Kidney tubule cell (primary cell): ENCODE measurements at regions not wholly inside any gene's neighbourhood (a gene's known extent, or its start where the extent isn't known, plus 50 kb on each side); places are given as distances from the start of the nearest gene placed in this dataset.

Experiments
- DNase-seq: peaks from one replicate; pipeline ENCODE4 v3.0.0-alpha.2; 2018; ENCODE audit warnings: low spot score

DNA sequence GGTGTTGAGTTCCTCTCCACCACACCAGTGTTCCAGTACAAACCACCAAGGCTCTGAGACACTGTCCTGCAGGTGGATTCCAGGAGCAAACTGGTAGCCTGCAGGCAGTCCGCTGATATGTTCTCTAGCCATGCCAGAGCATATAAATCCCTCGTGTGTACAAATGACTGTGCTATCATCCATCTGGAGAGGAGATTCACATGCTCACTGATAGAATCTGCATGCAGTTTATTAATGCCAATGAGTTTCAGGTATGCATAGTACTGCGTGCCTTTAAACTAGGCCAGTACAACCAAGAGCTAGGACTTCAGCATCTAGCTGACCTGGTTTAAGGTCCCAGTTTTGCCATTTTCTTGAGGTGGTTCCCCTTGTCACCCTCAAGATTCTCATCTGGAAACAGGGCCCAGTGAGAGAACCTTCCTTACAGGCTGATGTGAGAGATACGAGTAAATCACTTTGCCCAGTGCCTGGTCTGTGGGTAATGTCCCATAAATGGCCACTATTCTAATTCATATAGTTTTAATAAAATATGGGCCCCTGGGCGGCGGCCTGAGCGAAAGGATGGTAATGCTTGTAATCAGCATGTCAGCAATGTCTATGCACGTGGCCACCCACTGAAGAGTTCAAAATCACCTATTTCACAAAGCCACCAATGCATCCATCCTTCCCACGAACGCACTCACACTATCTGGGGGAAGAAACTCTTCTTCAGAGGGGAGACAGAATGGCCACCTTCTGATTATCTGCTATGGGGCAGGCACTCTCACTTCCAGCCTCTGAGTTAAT is 268.0 kb upstream of the ZMIZ1 start:
- DNase-seq = no peak

DNA sequence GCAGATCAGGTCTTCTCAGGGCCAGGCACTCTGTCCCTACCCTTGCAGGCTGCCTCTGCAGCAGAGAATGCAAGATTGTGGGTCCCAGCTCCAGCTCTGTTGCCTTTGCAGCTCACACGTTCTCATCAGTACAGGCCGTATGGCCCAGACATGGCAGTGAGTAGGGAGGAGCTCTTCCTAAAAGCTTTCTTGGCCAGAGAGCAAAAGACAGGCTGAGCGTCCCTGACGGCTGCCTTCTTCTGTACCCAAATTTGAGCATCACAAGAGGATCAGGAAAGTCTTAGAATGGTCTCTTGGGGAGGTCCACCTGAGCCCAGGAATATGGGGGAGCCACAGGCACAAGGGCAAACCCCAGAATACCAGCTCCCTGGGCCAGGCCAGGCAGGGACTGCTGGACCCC is 266.3 kb upstream of the ZMIZ1 start:
- no peak for DNase-seq

DNA sequence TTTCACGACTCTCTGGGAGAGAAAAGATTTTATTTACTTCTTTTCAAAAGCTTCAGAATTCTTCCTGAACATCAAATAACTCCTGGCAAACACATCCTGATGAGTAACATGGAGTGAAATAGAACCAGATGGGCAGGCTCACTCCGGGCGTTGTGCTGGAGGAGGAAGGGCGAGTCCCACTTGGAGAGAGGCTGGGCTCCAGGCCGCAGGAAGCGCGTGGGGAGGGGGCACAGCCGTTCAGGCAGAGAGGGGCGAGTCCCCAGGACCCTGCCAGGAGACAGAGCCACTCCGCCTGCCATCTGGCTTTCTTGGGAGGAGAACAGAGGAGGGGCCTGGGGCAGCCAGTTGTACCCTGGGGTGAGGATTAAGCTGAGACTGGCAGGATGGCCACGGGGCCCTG is 265.9 kb upstream of the ZMIZ1 start:
- DNase-seq = no peak

DNA sequence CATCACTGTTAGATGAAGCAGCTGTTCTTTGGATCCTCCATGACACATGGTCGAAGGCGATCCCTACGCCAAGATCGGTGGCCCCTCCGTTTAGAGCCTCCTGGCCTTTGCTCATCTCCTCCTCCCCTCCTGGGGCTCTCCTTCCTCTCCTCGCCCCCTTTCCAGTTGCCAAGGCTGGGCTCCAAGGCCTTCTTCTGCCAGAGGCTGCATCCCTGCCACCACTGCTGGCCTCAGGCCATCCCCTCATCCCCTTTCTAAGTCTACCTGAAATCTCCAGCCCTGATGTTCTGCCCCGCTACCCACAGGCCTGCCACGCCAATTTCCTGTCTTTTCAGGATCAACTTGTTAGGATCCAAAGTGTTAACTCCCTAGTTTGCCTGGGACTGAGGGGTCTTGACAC is 265.1 kb upstream of the ZMIZ1 start:
- DNase-seq = no peak

DNA sequence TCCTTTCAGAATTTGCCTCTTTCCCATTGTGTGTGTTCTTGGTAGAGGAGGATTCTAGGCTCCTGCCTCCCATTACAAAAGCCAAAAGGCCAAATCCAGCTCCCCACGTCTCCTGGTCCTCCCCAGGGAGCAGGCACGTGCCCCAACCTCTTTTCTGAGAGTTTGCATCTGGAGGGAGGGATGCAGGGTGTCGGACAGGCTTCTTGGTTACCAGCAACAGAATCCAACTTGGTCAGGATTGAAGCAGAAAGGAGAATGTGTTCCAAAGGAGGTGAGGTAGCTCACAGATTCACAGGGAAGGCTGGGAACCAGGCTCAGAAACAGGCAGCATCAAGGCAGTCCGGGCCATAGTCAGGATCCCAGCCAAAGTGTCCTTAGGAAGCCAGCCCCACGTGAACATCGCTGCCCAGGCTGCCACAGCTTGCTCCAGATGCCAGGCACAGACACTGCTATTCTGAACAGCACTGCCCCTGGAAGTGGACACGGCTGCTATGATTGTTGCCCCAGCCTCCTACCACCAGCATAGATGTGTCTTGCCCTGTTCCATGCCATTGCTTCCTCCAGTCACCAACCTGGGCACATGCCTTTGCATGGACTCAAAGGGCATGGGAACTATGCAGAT is 264.2 kb upstream of the ZMIZ1 start:
- DNase-seq = peak; percentile 21

DNA sequence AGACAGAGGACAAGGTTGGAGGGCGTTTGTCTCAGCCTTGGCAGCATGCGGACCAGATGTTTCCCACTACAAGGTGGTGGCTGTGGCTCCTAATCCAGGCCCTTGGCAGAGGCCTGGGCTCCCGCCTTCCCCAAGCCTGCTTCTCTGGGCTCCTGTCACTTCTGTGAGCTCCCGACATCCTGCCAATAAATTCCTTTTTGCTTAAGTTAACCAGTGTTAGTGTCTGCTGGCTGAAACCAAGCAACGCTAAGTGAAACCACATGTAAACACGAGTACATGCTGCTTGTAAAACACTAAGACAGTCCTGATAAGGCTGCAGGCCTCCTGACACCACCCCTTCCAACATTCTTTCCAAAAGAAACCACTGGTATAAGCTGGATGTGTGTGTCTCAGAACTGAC is 263.6 kb upstream of the ZMIZ1 start:
- DNase-seq = peak; percentile 85

DNA sequence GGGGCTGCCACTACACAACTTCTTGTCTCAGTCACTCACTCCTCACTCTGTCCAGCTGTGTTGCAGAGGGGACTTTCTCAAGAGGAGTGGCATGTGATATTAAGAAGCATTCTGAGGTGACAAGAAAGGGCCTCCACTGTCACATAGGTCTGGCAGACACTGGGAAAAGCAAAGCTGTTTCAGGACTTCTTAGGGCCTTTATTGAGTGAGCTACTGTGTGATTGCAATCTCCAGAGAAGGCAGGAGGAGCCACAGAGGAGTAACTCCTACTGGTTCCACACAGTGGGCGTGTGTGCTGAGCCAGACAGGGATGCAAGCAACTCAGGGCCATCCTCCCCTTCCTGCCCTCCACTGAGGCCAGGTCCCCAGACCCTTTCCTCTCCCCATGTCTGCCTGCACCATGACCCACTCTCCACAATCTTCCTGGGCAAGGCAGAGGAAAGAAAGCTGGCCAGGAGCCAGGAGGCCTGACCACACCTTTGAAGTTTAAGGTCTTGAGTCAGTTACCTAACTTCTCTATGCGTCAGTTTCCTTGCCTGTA is 262.0 kb upstream of the ZMIZ1 start:
- DNase-seq = peak; percentile 63

DNA sequence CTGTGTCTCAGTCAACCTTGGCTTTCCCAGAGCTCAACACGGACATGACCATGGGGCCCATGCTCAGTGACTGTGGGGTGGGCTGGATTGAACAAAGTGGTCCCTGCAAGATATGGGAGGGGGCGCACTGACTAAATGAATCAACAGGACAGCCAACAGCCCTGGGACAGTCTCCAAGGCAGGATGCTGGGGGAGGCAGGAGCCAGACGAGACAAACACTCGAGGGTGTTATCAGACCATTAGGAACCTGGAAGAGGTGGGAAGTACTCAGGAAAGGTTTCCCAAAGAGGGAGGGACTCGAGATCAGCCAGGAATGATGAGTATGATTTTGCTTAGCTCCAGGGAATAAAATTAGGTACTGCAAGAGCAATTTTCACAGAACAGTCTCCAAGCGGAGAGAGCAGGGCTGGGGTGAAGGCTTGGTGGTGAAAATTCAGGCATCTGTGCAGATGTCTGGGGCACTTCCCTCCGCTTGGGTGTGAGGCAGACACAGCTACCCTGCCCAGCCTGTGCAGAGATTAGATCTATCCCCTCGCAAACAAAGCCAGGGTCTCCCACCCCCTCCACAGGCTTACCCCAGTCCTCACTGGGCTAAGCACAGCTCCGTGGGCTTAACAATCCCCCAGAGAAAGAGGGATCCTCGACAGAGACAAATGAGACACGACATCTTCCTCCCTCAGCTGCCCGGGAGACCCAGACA is 261.1 kb upstream of the ZMIZ1 start:
- DNase-seq = no peak

DNA sequence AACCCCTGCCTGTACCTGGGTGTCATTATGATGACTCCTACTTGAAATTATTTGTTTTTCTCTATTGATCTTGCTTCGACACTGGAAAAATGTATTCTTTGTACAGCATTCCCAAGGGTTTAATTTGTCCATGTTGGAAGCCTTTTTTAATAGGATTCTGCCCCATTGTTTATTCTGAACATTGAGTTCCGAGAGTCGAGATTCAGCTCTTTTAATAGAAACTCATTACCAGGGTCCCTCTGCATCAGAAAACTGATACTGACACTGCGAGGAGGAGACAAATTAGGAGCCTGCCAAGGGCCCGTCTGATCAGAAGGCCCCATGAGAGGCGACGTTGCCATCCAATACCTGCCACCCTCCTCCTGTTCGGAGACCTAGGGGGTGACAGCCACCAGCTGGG is 260.5 kb upstream of the ZMIZ1 start:
- no peak for DNase-seq

DNA sequence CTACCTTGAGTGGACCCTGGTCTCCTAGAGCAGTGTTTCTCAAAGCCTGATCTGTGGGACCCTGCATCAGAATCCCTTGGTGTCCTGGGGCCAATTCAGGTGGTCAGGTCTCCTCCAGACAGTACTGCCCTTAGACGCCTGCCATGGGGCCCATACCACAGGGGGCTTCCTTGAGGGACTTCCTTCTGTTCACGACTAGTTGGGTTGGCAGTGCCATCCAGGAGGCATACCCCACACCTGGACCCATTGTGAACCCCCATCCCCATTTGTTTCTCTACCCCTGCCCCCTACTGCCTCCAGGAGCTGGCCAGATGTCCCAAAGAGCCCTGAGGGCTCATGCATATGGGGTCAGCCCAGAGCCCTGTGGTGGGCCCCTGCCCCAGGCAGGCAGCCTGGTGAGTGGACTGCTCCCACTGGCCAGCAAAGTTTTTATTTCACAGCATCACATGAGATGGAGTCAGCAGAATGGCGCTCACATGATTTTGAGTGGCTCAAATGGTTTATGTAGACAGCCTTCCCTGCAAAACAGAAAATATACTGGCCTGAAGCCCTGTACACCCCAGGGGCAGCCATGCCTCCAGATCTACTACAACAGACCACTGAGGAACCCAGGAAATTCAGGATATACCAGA is 259.9 kb upstream of the ZMIZ1 start:
- no peak for DNase-seq

DNA sequence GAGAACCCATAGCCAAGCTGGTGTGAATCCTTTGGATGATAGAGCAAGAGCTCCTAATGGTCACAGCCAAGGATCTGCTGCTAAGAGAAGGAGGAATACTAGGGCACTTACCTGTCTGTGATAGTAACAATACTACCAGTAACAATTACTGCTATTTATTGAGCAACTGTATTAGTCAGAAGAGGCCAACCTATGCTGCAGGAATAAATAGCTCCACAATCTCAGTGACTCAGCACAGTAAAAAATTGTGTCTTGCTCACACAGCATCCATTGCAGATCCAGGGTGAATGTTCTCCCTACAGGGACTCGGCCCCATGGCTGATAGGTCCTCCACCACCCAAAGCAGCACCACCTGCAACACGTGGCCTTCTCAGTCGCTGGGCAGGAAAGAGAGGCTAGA is 257.6 kb upstream of the ZMIZ1 start:
- peak; percentile 4 for DNase-seq

DNA sequence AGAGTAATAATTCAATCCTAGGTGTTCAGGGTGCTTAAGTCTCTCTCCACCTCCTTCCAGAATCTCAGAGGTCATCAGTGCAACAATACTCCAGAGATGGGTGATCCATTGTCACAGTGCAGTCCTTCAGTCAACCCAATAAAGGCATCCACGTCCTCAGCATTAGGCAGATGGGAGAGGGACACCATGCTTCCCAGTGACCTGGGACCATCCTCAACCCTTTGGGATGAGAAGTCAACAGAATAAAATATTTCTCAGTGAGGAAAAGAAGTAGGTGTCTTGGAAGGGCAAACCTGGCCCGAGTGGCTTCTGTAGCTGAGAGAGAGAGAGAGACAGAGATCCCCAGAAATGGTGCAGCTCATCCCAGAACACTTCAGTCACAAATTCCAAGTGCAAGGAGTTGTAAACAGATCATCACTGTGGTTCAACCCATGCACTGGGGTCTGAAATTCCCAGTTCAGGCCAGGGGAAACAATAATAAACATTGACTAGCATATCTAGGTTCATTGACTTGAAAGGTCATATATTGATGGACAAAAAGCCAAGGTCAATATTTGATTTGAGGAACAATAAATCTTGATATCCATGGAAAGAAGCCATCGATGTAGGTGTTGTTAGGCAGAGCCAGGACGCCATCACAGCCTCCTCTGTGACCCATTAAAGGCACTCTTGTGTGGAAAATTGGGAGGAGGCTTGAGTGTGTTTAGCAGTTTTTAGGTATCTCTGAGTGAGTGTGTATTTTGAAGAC is 256.0 kb upstream of the ZMIZ1 start:
- DNase-seq = no peak

DNA sequence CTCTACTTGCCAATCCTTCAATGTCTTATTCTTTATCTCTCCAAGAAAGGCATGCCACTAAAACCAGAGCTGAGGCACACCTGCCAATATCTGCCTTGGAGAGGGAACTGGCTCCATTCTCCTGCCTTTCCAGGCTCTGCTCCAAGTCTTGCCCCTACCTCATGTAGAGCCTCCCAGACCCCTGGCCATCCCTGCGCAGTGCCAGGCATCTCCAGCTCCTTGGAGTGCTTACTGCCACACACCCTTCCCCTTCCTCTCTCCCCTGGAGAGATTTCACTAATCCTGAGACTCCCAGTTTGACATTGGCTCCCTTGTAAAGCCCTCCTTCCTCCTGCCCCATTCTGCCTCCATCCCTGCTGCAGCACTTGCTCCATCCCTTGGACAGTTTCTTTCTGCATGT is 255.2 kb upstream of the ZMIZ1 start:
- DNase-seq = no peak

DNA sequence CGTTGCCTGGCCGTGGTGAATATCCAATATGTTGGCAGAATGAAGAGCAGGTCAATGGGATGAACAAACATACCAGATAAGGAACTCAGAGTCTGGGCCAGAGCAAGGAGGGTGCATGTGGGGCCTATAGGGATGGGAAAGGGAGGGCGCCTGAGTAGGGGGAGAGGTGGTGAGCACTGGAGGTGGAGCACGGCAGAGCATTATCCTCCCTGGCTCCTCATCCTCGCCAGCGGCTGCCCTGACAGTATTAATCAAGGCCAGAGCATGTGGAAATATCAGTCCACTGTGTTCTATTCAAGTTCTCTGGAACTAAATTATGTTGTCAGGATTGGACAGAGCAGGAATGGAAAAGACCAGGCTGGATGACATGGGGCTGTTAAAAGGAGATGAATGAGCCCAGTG is 254.8 kb upstream of the ZMIZ1 start:
- no peak for DNase-seq

DNA sequence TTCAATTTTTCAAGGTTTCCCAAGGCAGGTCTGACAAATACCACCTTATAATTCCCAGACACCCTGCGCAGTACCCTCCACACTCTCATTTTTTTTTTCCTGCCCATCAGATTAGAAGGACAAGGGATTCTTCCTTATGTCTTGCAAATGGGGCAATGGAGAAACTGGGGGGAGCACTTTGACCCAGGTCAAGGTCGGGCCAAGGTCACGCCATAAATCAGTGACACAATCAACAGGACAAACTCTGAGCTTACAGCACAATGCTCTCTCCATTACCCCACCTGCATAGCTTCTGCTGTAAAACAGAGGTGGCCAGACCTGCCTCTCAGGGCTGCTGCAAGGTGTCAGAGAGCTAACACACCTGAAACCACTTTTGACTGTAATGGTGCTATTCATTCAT is 254.4 kb upstream of the ZMIZ1 start:
- DNase-seq = no peak

DNA sequence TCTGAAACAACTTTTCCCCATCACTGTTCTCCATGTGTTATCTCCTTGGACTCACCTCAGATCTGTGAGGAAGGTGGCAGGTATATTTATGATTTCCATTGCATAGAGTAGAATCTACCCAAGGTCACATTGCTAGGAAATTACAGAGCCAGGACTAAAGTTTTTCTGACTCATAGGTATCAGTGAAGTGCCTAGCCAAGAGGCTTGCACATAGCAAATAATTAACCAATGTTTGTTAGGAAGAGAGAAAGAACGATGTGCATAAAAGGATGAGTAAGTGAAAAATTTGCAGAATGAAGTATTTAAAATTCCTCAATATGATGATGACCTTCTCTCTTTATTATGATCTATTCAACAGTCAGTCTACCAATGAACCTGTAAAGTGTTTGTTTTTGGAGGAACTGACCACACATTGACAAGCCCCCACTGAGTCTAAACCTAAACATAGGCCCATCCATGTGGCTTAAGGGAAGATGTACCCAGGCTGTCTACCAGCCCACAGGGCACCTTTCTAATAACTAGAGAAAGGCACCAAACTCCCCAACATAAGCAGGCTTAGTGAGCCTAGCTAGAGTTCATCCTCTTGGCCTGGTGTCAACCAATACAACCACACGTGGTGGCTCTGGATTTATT is 252.9 kb upstream of the ZMIZ1 start:
- DNase-seq = peak; percentile 82

DNA sequence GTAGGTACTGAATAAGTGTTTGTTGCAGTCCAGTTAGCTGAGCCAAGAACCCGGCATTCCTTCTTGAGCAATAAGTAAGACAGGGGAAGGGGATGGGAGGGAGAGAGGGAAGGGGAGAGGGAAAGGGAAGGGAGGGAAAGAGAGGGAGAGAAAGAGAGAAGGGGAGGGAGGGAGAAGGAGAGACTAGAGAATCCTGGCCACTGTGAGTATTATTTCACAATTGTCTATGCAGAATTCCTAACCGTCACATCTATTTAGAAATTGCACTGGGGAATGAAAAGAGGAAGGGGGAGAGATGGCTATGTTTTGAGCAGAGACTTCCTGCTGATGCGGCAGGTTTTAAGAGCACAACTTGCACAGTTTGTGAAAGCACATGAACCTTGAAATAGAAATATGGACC is 251.4 kb upstream of the ZMIZ1 start:
- DNase-seq = no peak

DNA sequence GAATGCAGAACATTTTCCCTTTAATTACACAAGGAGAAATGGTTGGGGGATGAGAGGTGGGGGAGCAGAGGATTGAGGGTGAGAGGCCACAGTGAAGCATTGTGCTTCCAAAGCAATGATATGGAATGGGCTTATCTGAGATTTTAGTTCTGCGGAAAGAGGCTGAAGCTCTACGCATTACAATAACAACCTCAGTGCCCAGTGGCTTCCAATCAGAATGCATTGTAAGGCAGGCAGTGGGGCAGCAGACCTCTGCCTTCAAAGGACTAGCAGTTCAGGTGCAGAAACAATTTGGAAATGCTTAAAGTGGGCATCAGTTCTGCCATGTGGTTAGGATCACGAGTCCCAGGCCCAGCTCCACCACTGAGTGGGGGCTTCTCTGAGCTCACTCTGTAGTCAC is 251.0 kb upstream of the ZMIZ1 start:
- no peak for DNase-seq

DNA sequence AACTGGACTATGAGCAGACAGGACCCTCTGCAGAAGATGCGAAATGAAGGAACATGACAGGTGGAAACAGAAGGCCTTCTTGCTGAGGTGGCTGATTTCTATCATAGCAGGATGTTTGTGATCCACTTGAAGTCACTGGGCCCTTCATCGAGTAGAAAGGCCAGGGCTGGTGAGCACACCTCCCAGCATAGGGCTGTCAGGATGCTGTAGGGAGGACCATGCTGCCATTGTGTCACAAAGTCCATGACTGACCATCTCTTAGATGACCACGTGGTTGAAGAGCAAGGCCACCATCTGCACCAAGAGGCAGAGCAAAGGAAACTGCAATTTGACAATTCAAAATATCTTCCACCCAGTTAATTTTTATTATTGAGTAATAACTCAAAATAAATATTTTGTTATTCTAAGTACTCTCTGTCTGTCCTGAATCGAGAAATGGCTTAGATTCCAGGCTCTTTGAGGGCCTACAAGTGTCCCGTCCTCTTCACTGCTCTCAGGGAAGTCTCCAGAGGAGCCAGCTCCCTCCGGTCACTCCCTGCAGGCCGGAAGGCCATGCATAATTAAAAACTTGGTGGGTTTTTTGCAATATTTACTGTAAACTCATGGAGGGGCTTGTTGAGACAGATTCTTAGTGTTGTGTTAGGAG is 249.3 kb upstream of the ZMIZ1 start:
- no peak for DNase-seq

DNA sequence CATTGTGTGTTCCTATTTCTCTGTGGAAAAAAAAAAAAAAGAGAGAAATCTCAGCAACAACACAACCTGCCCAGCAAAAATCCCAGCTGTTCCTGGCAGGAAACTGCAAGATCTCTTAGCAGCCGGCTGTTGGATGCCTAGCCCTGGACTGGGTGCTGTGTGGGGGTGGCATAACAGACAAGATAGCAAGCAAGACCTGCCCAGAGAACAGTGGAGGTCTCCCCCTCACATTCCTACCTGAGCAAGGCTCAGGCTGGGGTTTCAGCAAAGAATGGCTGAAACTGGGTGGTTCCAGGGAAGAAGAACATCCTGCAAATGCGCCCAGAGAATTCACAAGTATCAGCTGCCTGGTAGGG is 248.8 kb upstream of the ZMIZ1 start:
- DNase-seq = no peak

DNA sequence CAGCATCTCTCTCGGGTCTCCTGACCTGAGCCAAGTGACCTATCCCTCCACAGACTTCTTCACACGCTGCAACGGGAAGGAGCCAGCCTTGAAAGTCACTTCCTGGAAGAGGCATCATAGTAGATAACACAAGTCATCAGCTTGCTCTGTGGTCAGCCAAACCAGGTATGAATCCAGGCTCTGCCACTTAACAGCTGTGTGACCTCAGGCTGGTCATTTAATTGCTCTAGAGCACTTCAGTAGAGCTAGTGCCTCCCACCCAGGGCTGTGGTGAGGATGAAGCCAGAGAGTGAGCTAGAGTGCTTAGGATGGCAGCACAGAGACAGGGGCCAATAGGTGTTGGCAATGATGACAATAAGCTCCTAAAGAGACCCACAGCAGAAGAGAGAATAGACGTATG is 247.7 kb upstream of the ZMIZ1 start:
- DNase-seq = peak; percentile 18
